ENCODE measurements at regions not wholly inside any gene's neighbourhood (a gene's known extent, or its start where the extent isn't known, plus 50 kb on each side); places are given as distances from the start of the nearest gene placed in this dataset.

- intact Hi-C loops (cut with micrococcal nuclease) = no loop called here
- H3K27ac ChIP-seq (ENCODE audit: low read depth, low read length) = no peak overlapping the region
- H3K36me3 ChIP-seq (ENCODE audit: control insufficient read depth in 1 of 2, insufficient read depth in 2 of 2, low read length in 2 of 2) = no peaks in the 10 kb centered on the region
- ChIA-PET RAD21 (ENCODE audit: low non-redundant PET in 1 of 2, low total read pairs in 2 of 2, uncharacterized antibody in 2 of 2, unreplicated experiment in 2 of 2) (no interaction called here), CTCF (no interaction called here), POLR2A (interaction anchor here (1.4 kb wide), 1 partner anchor 13 kb away, joined by 5 read pairs; no protein-coding TSS in a partner anchor)
- BruUV-seq (replicated peaks) = no TSS peak
- no peaks in the 10 kb centered on the region for H4K20me1 ChIP-seq (ENCODE audit: insufficient read depth)
- TF ChIP-seq TCF7L2 (IDR thresholded peaks at IDR 0.05; ENCODE audit: borderline replicate concordance, extremely low read depth, insufficient read depth, insufficient read length) (no peak), SRF (IDR thresholded peaks at IDR 0.05; ENCODE audit: low read depth) (no peak), YY1 (IDR thresholded peaks at IDR 0.05; ENCODE audit: extremely low read depth, insufficient replicate concordance, low read depth, low read length) (no peak), CEBPB (IDR thresholded peaks at IDR 0.05; ENCODE audit: low read depth) (no peak), SP1 (IDR thresholded peaks at IDR 0.05; ENCODE audit: low read depth) (no peak), SIN3A (IDR thresholded peaks at IDR 0.05; ENCODE audit: low read depth) (no peak), ZFX (IDR thresholded peaks at IDR 0.05) (no peak), EGR1 (IDR thresholded peaks at IDR 0.05; ENCODE audit: low read depth) (no peak), ATF3 (IDR thresholded peaks at IDR 0.05) (no peak), FOSL1 (IDR thresholded peaks at IDR 0.05; ENCODE audit: low read depth) (no peak)
- TF ChIP-seq, protein P1, sequence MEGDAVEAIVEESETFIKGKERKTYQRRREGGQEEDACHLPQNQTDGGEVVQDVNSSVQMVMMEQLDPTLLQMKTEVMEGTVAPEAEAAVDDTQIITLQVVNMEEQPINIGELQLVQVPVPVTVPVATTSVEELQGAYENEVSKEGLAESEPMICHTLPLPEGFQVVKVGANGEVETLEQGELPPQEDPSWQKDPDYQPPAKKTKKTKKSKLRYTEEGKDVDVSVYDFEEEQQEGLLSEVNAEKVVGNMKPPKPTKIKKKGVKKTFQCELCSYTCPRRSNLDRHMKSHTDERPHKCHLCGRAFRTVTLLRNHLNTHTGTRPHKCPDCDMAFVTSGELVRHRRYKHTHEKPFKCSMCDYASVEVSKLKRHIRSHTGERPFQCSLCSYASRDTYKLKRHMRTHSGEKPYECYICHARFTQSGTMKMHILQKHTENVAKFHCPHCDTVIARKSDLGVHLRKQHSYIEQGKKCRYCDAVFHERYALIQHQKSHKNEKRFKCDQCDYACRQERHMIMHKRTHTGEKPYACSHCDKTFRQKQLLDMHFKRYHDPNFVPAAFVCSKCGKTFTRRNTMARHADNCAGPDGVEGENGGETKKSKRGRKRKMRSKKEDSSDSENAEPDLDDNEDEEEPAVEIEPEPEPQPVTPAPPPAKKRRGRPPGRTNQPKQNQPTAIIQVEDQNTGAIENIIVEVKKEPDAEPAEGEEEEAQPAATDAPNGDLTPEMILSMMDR (IDR thresholded peaks at IDR 0.05 in 2 of 3, conservative IDR thresholded peaks at IDR 0.05 in 1 of 3; ENCODE audit: borderline replicate concordance in 1 of 3, insufficient read depth in 1 of 3, low read depth in 2 of 3, low read length in 2 of 3) = no peak
- H3K4me3 ChIP-seq (replicated peaks in 1 of 2; ENCODE audit: low read depth in 1 of 2, low read length in 2 of 2) = no peak overlapping the region
- no peak overlapping the region for H2AFZ ChIP-seq (ENCODE audit: low read depth, low read length, poor library complexity, severe bottlenecking)
- peaks cover 0 to 7% of the 10 kb centered on the region in 2 experiments; a peak in 1 of 4 replicates for H3K4me1 ChIP-seq (ENCODE audit: control insufficient read depth in 1 of 2, insufficient read depth in 2 of 2, low read length in 2 of 2)
- no peaks in the 10 kb centered on the region for H3K79me2 ChIP-seq (ENCODE audit: insufficient read depth, low read length)
- no peak overlapping the region for H3K9ac ChIP-seq (ENCODE audit: low read length)
- DNase-seq (ENCODE audit: low read depth, low spot score) (no peak), ATAC-seq (no peak)
- H3K9me3 ChIP-seq (ENCODE audit: control insufficient read depth in 1 of 2, insufficient read depth in 1 of 2, low read depth in 1 of 2, low read length in 2 of 2) = no peaks in the 10 kb centered on the region
- H3K4me2 ChIP-seq (ENCODE audit: low read length) = no peak overlapping the region
- peaks cover 5% of the 10 kb centered on the region; the same call in 1 of the 2 replicates for H3K27me3 ChIP-seq (ENCODE audit: insufficient read depth, low read length)
- H3K9me2 ChIP-seq (ENCODE audit: insufficient read depth) = no peaks in the 10 kb centered on the region
Observed at GRCh38 chr7:155218276-155219153, 79.2 kb upstream of the INSIG1 start.
